ENCODE measurements at regions not wholly inside any gene's neighbourhood (a gene's known extent, or its start where the extent isn't known, plus 50 kb on each side); places are given as distances from the start of the nearest gene placed in this dataset.
A peak's percentile ranks its signal among the peaks of the same experiment; 100 is the strongest.

GRCh38 chr9:81492710-81493447 is 196.5 kb downstream of the TLE1 start:
- no peaks in the 10 kb centered on the region for H3K36me3 ChIP-seq
- peaks cover 4 to 26% (median 16%) of the 10 kb centered on the region in 10 experiments; a peak in 17 of 20 replicates for H3K4me1 ChIP-seq
- no peak overlapping the region for H3K4me3 ChIP-seq
- peak overlapping the region in 4 of 11 experiments; percentile 3 to 20 (median 6); a peak in 3 of 22 replicates for H3K4me2 ChIP-seq
- H4K20me1 ChIP-seq, result no peaks in the 10 kb centered on the region
- H3K9me3 ChIP-seq (replicated peaks in 1 of 11), result no peaks in the 10 kb centered on the region
- TF ChIP-seq Cebpa-rat (IDR thresholded peaks at IDR 0.05), result no peak
- no peak overlapping the region for H3K9ac ChIP-seq
- H3K27me3 ChIP-seq, result no peaks in the 10 kb centered on the region
- H3K27ac ChIP-seq, result no peak overlapping the region

- H4K20me1 ChIP-seq, result no peaks in the 10 kb centered on the region
- no peak overlapping the region for H3K4me2 ChIP-seq
- peaks cover 4 to 26% (median 16%) of the 10 kb centered on the region in 10 experiments; a peak in 17 of 20 replicates for H3K4me1 ChIP-seq
- no peaks in the 10 kb centered on the region for H3K27me3 ChIP-seq
- H3K27ac ChIP-seq, result no peak overlapping the region
- peaks cover 0 to 5% (median 0%) of the 10 kb centered on the region in 11 experiments; a peak in 3 of 22 replicates for H3K9me3 ChIP-seq (replicated peaks in 1 of 11)
- no peak for TF ChIP-seq Cebpa-rat (IDR thresholded peaks at IDR 0.05)
- H3K4me3 ChIP-seq, result no peak overlapping the region
- no peaks in the 10 kb centered on the region for H3K36me3 ChIP-seq
- H3K9ac ChIP-seq, result no peak overlapping the region
These were observed 198.6 kb downstream of the TLE1 start for GRCh38 chr9:81490605-81491331.

GRCh38 chr9:81489046-81489445 is 200.3 kb downstream of the TLE1 start:
- TF ChIP-seq Cebpa-rat (IDR thresholded peaks at IDR 0.05), result no peak
- Histone ChIP-seq H3K4me2 (peak overlapping the region in 10 of 11 experiments; percentile 22 to 65 (median 44); a peak in 17 of 22 replicates), H3K9me3 (replicated peaks in 1 of 11) (peaks cover 0 to 5% (median 0%) of the 10 kb centered on the region in 11 experiments; a peak in 3 of 22 replicates), H3K27ac (no peak overlapping the region), H3K4me1 (peaks cover 4 to 26% (median 16%) of the 10 kb centered on the region in 10 experiments; a peak in 17 of 20 replicates), H4K20me1 (no peaks in the 10 kb centered on the region), H3K4me3 (no peak overlapping the region), H3K27me3 (no peaks in the 10 kb centered on the region), H3K9ac (no peak overlapping the region), H3K36me3 (no peaks in the 10 kb centered on the region)

- Histone ChIP-seq H3K36me3 (no peaks in the 10 kb centered on the region), H3K27me3 (no peaks in the 10 kb centered on the region), H3K27ac (no peak overlapping the region), H3K4me3 (no peak overlapping the region), H3K9ac (no peak overlapping the region), H3K4me2 (no peak overlapping the region), H3K9me3 (replicated peaks in 1 of 11) (peaks cover 5 to 20% (median 11%) of the 10 kb centered on the region in 11 experiments; a peak in 12 of 22 replicates), H3K4me1 (peaks cover 0 to 9% (median 0%) of the 10 kb centered on the region in 10 experiments; a peak in 1 of 20 replicates), H4K20me1 (no peaks in the 10 kb centered on the region)
- no peak for TF ChIP-seq Cebpa-rat (IDR thresholded peaks at IDR 0.05)
These were observed 208.3 kb downstream of the TLE1 start for GRCh38 chr9:81480828-81481604.

GRCh38 chr9:81479573-81479972 is 209.8 kb downstream of the TLE1 start:
- no peak overlapping the region for H3K4me3 ChIP-seq
- no peak for TF ChIP-seq Cebpa-rat (IDR thresholded peaks at IDR 0.05)
- peaks cover 5 to 20% (median 11%) of the 10 kb centered on the region in 11 experiments; a peak in 12 of 22 replicates for H3K9me3 ChIP-seq (replicated peaks in 1 of 11)
- H3K4me1 ChIP-seq, result peaks cover 0 to 9% (median 0%) of the 10 kb centered on the region in 10 experiments; a peak in 1 of 20 replicates
- H3K36me3 ChIP-seq, result no peaks in the 10 kb centered on the region
- H3K4me2 ChIP-seq, result no peak overlapping the region
- H3K9ac ChIP-seq, result no peak overlapping the region
- H3K27me3 ChIP-seq, result no peaks in the 10 kb centered on the region
- no peak overlapping the region for H3K27ac ChIP-seq
- no peaks in the 10 kb centered on the region for H4K20me1 ChIP-seq

GRCh38 chr9:81477669-81478068 is 211.7 kb downstream of the TLE1 start:
- no peak overlapping the region for H3K4me3 ChIP-seq
- no peak overlapping the region for H3K9ac ChIP-seq
- peaks cover 0 to 9% (median 2%) of the 10 kb centered on the region in 10 experiments; a peak in 9 of 20 replicates for H3K4me1 ChIP-seq
- H3K4me2 ChIP-seq, result no peak overlapping the region
- H3K36me3 ChIP-seq, result no peaks in the 10 kb centered on the region
- no peaks in the 10 kb centered on the region for H4K20me1 ChIP-seq
- no peaks in the 10 kb centered on the region for H3K27me3 ChIP-seq
- peaks cover 0 to 14% (median 7%) of the 10 kb centered on the region in 11 experiments; a peak in 11 of 22 replicates for H3K9me3 ChIP-seq (replicated peaks in 1 of 11)
- no peak for TF ChIP-seq Cebpa-rat (IDR thresholded peaks at IDR 0.05)
- no peak overlapping the region for H3K27ac ChIP-seq

- no peak overlapping the region for H3K4me3 ChIP-seq
- TF ChIP-seq Cebpa-rat (IDR thresholded peaks at IDR 0.05), result no peak
- no peak overlapping the region for H3K4me2 ChIP-seq
- H3K27ac ChIP-seq, result no peak overlapping the region
- no peaks in the 10 kb centered on the region for H3K27me3 ChIP-seq
- no peaks in the 10 kb centered on the region for H4K20me1 ChIP-seq
- no peaks in the 10 kb centered on the region for H3K36me3 ChIP-seq
- H3K9ac ChIP-seq, result no peak overlapping the region
- H3K9me3 ChIP-seq (replicated peaks in 1 of 11), result peaks cover 0 to 8% (median 7%) of the 10 kb centered on the region in 11 experiments; a peak in 7 of 22 replicates
- H3K4me1 ChIP-seq, result peaks cover 0 to 13% (median 3%) of the 10 kb centered on the region in 10 experiments; a peak in 9 of 20 replicates
These were observed 212.4 kb downstream of the TLE1 start for GRCh38 chr9:81476813-81477490.

- Histone ChIP-seq H3K36me3 (no peaks in the 10 kb centered on the region), H3K9ac (no peak overlapping the region), H3K27ac (no peak overlapping the region), H3K4me2 (no peak overlapping the region), H3K4me3 (no peak overlapping the region), H3K9me3 (replicated peaks in 1 of 11) (no peaks in the 10 kb centered on the region; a peak in 1 of 22 replicates), H4K20me1 (no peaks in the 10 kb centered on the region), H3K27me3 (no peaks in the 10 kb centered on the region), H3K4me1 (peaks cover 0 to 13% (median 3%) of the 10 kb centered on the region in 10 experiments; a peak in 9 of 20 replicates)
- TF ChIP-seq Cebpa-rat (IDR thresholded peaks at IDR 0.05), result no peak
These were observed 214.6 kb downstream of the TLE1 start for GRCh38 chr9:81474792-81475191.

Measured in BLaER1 treated with 17β-estradiol and CSF1 and Interleukin-3, amounts not matched to agents 10 nM and 100 nM (cell line).